Cardiac muscle cell (in vitro differentiated cells and primary cell): ENCODE measurements at regions not wholly inside any gene's neighbourhood (a gene's known extent, or its start where the extent isn't known, plus 50 kb on each side); places are given as distances from the start of the nearest gene placed in this dataset.
A peak's percentile ranks its signal among the peaks of the same experiment; 100 is the strongest.
"Not testable (repeated sequence)": the region's sequence is repeated elsewhere in the genome, so short reads cannot be mapped to it uniquely, and the experiment has no call there.

Source experiments
- DNase-seq, 2 donors: peaks; one replicate each; pipeline versions ENCODE4 v3.0.0 to v3.0.0-alpha.2; 2010 to 2017; ENCODE audit warnings: low read depth in 1 of 2, low spot score in 1 of 2
- H3K27ac ChIP-seq: fragments of 200-600 bp; sonication (generic); 2 replicates; pipeline ENCODE4 v1.5.1; 2016
- H3K27me3 ChIP-seq: fragments of 200-600 bp; sonication (generic); 2 replicates; pipeline ENCODE4 v1.6.0; 2016; ENCODE audit warnings: control low read depth
- H3K36me3 ChIP-seq: fragments of 200-600 bp; sonication (generic); 2 replicates; pipeline ENCODE4 v1.5.1; 2016; ENCODE audit warnings: control low read depth
- H3K4me1 ChIP-seq: fragments of 200-600 bp; sonication (generic); 2 replicates; pipeline ENCODE4 v1.8.1; 2017; ENCODE audit warnings: low read depth, mild to moderate bottlenecking, mixed run types
- H3K4me3 ChIP-seq: fragments of 200-600 bp; sonication (generic); 2 replicates; pipeline ENCODE4 v1.5.1; 2016; ENCODE audit warnings: mild to moderate bottlenecking
- H3K9me3 ChIP-seq: fragments of 200-600 bp; sonication (generic); 2 replicates; pipeline ENCODE4 v1.5.1; 2017; ENCODE audit warnings: low read depth, mild to moderate bottlenecking, control low read depth
- TF ChIP-seq, protein P1 (sequence below): IDR thresholded peaks from 2 replicates; pipeline ENCODE4 v1.5.1; 2012; ENCODE audit warnings: low read depth, mild to moderate bottlenecking, low read length

GRCh38 chr15:89024418-89024817, 63.8 kb upstream of the ABHD2 start:
- no peak overlapping the region for H3K27ac ChIP-seq
- no peaks in the 10 kb centered on the region for H3K36me3 ChIP-seq
- H3K4me3 ChIP-seq = no peak overlapping the region
- H3K9me3 ChIP-seq = no peaks in the 10 kb centered on the region
- no peaks in the 10 kb centered on the region for H3K4me1 ChIP-seq
- DNase-seq = no peak
- no peaks in the 10 kb centered on the region for H3K27me3 ChIP-seq
- TF ChIP-seq, protein P1, sequence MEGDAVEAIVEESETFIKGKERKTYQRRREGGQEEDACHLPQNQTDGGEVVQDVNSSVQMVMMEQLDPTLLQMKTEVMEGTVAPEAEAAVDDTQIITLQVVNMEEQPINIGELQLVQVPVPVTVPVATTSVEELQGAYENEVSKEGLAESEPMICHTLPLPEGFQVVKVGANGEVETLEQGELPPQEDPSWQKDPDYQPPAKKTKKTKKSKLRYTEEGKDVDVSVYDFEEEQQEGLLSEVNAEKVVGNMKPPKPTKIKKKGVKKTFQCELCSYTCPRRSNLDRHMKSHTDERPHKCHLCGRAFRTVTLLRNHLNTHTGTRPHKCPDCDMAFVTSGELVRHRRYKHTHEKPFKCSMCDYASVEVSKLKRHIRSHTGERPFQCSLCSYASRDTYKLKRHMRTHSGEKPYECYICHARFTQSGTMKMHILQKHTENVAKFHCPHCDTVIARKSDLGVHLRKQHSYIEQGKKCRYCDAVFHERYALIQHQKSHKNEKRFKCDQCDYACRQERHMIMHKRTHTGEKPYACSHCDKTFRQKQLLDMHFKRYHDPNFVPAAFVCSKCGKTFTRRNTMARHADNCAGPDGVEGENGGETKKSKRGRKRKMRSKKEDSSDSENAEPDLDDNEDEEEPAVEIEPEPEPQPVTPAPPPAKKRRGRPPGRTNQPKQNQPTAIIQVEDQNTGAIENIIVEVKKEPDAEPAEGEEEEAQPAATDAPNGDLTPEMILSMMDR = no peak

DNA sequence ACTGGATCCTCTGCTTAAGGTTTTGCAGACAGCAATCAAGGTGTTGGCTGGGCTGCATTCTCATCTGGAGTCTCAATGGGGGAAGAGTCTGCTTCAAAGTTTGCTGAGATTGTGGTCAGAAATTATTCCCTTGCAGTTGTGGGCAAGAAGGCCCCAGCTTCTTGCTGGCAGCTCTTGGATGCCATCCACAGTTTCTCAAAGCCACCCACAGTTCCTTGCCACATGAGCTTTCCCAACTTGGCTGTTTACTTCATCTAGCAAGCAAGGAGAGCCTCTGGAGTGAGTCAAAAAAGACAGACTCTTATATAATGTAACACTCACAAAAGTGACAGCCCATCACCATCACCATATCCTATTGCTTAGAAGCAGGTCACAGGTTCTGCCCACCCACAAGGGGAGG, 62.1 kb upstream of the ABHD2 start:
- Histone ChIP-seq H3K27me3 (no peaks in the 10 kb centered on the region), H3K36me3 (no peaks in the 10 kb centered on the region), H3K4me1 (no peaks in the 10 kb centered on the region), H3K9me3 (no peaks in the 10 kb centered on the region), H3K27ac (no peak overlapping the region), H3K4me3 (no peak overlapping the region)
- TF ChIP-seq, protein P1 = no peak
- no peak for DNase-seq

DNA sequence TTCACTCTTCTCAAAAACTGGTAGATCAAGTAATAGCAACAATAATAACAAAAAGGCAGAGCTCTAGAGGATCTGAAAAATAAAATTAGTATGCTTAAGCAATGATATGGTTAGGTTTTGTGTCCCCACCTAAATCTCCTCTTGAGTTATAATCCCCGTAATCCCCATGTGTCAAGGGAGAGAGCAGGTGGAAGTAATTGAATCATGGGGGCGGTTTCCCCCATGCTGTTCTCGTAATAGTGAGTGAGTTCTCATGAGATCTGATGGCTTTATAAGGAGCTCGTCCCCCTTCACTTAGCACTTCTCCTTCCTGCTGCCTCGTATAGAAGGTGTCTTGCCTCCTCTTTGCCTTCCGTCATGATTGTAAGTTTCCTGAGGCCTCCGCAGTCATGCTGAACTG, 60.2 kb upstream of the ABHD2 start:
- DNase-seq = no peak
- Histone ChIP-seq H3K36me3 (no peaks in the 10 kb centered on the region), H3K27me3 (no peaks in the 10 kb centered on the region), H3K4me3 (no peak overlapping the region), H3K9me3 (no peaks in the 10 kb centered on the region), H3K27ac (no peak overlapping the region), H3K4me1 (no peaks in the 10 kb centered on the region)
- TF ChIP-seq, protein P1 = no peak

DNA sequence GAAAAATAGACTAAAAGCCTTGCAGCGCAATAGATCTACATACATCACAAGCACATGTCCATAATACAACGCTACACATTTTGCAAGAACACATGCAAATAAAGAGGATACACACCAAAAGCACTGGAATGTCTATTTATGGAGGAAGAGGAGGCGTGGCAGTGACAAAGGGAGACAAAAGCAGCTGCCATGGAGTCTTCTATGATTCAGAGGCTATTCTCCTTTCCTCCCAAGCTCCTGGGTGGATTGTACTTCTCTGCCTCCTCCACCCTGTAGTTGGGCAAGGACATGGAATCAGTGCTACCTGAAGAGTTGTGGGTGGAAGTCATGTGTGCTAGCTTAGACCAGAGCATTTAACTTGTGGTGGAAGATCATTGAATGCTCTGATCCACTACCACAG, 57.9 kb upstream of the ABHD2 start:
- Histone ChIP-seq H3K4me3 (no peak overlapping the region), H3K36me3 (no peaks in the 10 kb centered on the region), H3K4me1 (no peaks in the 10 kb centered on the region), H3K9me3 (no peaks in the 10 kb centered on the region), H3K27ac (no peak overlapping the region), H3K27me3 (no peaks in the 10 kb centered on the region)
- TF ChIP-seq, protein P1 = no peak
- no peak for DNase-seq

GRCh38 chr15:89031637-89032285, 56.5 kb upstream of the ABHD2 start:
- H3K4me1 ChIP-seq, H3K4me3 ChIP-seq, DNase-seq, H3K9me3 ChIP-seq, H3K36me3 ChIP-seq, H3K27ac ChIP-seq, H3K27me3 ChIP-seq: not testable (repeated sequence)

DNA sequence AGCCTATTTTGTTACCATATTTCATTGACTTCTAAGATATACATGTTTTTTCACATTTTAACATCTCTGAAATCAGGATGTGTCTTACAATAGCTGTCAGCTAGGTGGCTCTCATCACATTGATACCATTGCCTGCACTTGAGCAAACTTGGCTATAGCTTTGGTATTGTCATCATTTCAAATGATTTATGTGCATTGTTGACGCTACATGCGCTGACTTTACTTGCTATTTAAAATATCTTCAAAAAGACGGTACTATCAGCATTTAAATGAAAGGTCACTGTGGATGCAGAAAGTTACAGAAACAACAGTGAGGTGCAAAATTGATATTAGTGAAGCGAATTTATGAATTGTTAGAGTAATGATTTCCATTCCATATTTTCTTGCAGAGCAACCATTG, 54.0 kb upstream of the ABHD2 start:
- Histone ChIP-seq H3K36me3 (no peaks in the 10 kb centered on the region), H3K27ac (no peak overlapping the region), H3K27me3 (no peaks in the 10 kb centered on the region), H3K9me3 (no peaks in the 10 kb centered on the region), H3K4me3 (no peak overlapping the region), H3K4me1 (no peaks in the 10 kb centered on the region)
- TF ChIP-seq, protein P1 = peak; percentile 41
- DNase-seq = peak in 1 of 2 donors; percentile 41
